ENCODE measurements at regions not wholly inside any gene's neighbourhood (a gene's known extent, or its start where the extent isn't known, plus 50 kb on each side); places are given as distances from the start of the nearest gene placed in this dataset.
"Not testable (repeated sequence)": the region's sequence is repeated elsewhere in the genome, so short reads cannot be mapped to it uniquely, and the experiment has no call there.

GRCh38 chr3:89628856-89629670, 521.6 kb downstream of the EPHA3 start:
- DNase-seq = no peak

DNA sequence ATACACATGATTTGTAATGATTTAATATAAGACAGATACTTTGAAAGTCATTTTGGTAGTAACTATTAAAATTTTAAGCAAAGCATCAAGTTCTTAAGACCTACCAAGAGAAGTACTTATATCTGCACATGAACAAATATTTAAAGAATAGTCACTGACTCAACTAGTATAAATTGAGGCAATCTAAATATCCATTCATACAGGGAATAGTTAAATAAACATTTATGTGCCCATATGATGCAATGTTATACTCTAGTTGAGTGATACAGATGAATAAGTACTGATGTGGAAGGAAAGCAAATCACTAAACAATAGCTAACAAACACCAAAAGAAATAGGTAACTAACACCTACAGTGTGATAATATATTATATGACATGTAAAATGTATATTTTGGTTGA, 527.7 kb downstream of the EPHA3 start:
- no peak for DNase-seq

DNA sequence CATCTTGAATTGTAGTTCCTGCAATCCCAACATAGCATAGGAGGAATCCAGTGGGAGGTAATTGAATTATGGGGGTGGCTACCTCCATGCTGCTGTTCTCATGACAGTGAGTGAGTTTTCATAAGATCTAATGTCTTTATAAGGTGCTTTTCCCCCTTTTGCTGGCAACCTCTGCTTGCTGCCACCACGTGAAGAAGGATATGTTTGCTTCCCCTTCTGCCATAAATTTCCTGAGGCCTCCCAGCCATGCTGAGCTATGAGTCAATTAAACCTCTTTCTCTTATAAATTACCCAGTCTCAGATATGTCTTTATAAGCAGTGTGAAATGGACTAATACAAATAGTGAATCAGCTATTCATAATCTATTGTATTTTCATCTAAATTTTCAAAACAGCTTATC, 537.3 kb downstream of the EPHA3 start:
- no peak for DNase-seq

- DNase-seq = no peak
Measured at GRCh38 chr3:89649431-89649830, 542.0 kb downstream of the EPHA3 start.

- no peak for DNase-seq
Measured at GRCh38 chr3:89654031-89654430, 546.6 kb downstream of the EPHA3 start.

- DNase-seq = no peak
Measured at GRCh38 chr3:89656388-89656787, 549.0 kb downstream of the EPHA3 start.

- no peak for DNase-seq
Measured at GRCh38 chr3:89679686-89680085, 572.3 kb downstream of the EPHA3 start.

GRCh38 chr3:89682556-89682955, 575.1 kb downstream of the EPHA3 start:
- no peak for DNase-seq

DNA sequence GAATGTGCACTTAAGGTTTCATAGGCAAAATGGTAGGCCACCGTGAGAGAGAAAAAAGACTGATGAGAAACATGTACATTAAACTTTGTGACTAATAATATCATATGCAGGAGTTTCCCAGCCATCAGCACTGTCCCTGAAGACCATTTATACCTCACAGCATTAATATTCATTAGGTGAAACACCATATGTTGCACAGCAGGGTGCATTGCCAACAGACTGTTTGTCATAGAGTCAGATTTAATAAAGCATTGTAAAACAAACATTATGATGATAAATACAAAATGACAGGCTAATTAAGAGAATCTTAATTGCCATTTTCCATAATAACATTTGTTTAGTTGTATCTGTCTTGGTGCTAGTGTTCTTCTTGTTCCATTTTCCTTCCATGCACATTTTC, 578.3 kb downstream of the EPHA3 start:
- no peak for DNase-seq

DNA sequence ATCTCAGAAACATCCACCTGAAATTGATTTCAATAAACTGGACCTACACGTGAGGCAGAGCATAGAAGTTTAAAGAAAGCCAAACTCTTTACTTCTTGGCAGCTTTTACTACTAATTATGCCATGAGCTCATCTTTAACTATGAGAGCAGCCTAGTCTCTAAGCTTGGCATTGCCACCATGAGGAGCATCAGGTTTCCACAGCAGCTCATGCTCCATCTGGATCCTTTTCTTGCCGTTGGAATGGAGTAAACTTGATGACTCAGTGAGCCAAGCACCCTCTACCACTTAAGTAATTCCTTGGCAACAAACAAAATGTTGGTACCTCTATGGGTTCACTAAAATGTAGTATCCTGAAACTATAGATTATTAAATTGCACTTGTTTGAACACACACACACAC, 583.2 kb downstream of the EPHA3 start:
- no peak for DNase-seq

GRCh38 chr3:89692601-89693000, 585.2 kb downstream of the EPHA3 start:
- DNase-seq = no peak

- DNase-seq = no peak
Measured at GRCh38 chr3:89697321-89697916, 590.0 kb downstream of the EPHA3 start.

GRCh38 chr3:89698208-89698830, 590.9 kb downstream of the EPHA3 start:
- DNase-seq = no peak

DNA sequence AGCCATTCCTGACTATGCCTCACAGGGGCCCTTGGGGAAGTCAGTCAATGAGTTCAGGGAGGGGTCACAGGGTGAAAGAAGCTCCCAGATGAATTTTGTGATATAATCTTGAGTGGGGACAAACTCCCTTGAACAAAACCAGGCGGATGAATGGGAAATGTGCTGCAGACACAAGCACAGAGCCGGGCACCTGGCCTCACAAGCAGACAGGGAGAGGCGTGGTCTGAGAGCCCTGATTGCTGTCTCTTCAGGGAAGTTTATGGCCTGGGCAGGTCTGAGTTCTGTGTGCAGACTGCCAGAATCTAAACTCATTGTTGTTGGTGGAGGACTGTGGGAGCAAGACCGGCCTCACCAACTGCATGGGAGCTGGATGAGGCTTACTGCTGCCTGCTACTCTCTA, 591.8 kb downstream of the EPHA3 start:
- DNase-seq = no peak

GRCh38 chr3:89699771-89700170, 592.4 kb downstream of the EPHA3 start:
- DNase-seq = no peak

GRCh38 chr3:89702404-89702803, 595.0 kb downstream of the EPHA3 start:
- DNase-seq = no peak

DNA sequence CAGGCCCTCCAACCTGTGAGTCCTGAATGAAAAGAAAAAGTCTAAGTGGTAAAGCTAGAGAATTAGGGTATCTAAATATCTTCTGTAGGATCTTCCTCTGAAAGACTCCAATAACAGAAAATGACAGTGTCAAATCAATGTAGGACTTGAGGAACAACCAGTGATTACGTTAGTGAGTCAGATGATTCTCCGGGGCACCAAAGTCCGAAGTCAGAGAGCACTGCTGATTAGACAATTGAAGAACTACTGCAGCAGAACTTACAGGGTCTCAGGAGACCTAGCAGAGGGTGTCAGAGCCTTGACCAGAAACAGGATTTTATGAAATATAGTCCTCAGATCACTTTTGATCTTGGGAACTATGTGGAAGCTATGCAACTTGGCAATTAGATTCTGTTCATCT, 605.8 kb downstream of the EPHA3 start:
- DNase-seq = no peak

DNA sequence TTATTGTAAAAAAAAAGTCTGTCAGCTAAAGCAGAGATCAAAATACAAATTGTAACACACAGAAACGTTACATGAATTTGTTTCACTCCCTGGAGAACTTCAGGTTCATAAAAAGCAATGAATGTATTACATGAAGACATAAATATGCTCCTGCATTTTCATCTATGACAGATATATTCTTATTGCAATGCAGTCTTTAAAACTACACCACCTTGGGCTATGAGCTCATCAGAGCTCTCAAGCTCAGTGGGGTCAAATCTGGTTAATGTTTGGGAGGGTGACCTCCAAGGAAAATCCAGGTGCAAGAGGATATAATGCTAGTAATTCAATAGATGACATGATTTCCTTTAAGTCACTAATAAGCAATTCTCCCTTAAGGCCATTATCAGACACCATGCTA, 606.8 kb downstream of the EPHA3 start:
- DNase-seq = no peak

GRCh38 chr3:89740080-89740880, 632.9 kb downstream of the EPHA3 start:
- no peak for DNase-seq

DNA sequence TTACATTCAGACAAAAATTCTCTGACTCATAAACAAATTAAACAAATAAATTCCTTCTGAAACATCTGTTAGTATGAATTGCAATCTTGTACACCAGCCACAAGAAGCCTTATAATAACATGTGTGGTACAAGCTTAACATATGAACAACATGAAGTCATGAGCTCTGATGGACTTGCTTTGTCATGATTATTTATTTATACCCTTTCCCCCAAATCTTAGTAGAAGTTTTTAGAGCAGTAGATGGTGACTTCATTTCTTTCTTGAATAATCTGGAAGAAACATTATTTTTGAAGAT, 633.4 kb downstream of the EPHA3 start:
- DNase-seq = no peak

DNA sequence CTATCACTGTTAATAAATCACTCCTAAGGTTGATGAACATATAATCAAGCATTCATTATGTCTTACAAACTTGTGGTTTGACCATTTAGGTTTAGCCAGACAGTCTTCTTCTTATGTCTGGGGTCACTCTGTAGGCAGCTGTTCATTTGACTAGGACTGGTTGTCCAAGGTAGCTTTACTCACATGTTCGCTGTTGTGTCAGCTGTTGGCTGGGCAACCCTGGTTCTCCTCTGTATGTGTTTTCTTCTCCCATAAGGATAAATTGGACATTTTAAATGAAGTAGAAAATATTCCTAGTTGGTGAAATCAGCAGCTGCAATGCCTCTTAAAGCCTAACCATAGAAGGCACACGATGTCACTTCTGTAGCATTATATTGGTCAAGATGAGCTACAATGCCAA, 635.1 kb downstream of the EPHA3 start:
- DNase-seq = no peak

- DNase-seq = not testable (repeated sequence)
Measured at GRCh38 chr3:89747541-89748278, 640.3 kb downstream of the EPHA3 start.

DNA sequence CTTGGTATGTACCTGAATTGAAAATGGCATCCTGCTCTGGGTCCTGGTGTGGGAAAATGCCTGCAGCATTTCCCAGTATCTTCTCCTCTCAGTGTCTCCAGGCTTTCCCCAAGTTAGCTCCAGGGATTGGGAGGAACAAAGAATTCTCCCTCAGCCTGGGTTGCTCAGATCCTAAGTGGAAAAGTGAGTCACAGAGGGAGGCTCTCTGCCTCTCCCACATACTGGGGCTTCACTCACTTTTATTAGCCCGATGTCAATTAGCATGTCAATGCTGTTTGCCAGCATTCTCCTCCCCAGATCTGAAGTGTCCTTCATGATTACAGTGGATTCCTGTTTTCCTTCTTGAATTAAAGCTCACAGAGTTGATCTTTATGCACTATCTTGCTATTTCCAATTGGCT, 655.0 kb downstream of the EPHA3 start:
- no peak for DNase-seq
